ENCODE measurements at regions not wholly inside any gene's neighbourhood (a gene's known extent, or its start where the extent isn't known, plus 50 kb on each side); places are given as distances from the start of the nearest gene placed in this dataset.

- peaks cover 17% of the 10 kb centered on the region for H3F3A ChIP-seq (replicated peaks; ENCODE audit: insufficient read depth)
- peaks cover 0 to 11% of the 10 kb centered on the region in 2 experiments; a peak in 2 of 4 replicates for H3K4me1 ChIP-seq (ENCODE audit: control insufficient read depth in 1 of 2, insufficient read depth in 2 of 2, low read depth in 1 of 2, low read length in 1 of 2)
- H3K4me2 ChIP-seq = peak overlapping the region; percentile 42
- H3K36me3 ChIP-seq (replicated peaks in 1 of 2; ENCODE audit: control insufficient read depth in 1 of 2, insufficient read depth in 2 of 2, low read length in 1 of 2) = no peaks in the 10 kb centered on the region
- H3K79me2 ChIP-seq (ENCODE audit: insufficient read depth) = no peaks in the 10 kb centered on the region
- DNase-seq = no peak
- peak overlapping the region; percentile 45 for H3K9ac ChIP-seq
- ChIA-PET CTCF (no interaction called here), POLR2A (no interaction called here)
- no peak overlapping the region for H3K4me3 ChIP-seq (ENCODE audit: low read depth in 2 of 2, low read length in 1 of 2)
- H3K9me2 ChIP-seq = no peaks in the 10 kb centered on the region
- no peaks in the 10 kb centered on the region for H3K9me3 ChIP-seq
- no peaks in the 10 kb centered on the region for H3K27me3 ChIP-seq (ENCODE audit: insufficient read depth)
- TF ChIP-seq USF1 (IDR thresholded peaks at IDR 0.05; ENCODE audit: borderline replicate concordance, low read depth) (no peak), NFIC (IDR thresholded peaks at IDR 0.05; ENCODE audit: borderline replicate concordance) (no peak), RFX5 (IDR thresholded peaks at IDR 0.05; ENCODE audit: low read length) (no peak), REST (IDR thresholded peaks at IDR 0.05; ENCODE audit: low read depth, low read length) (no peak), PBX3 (IDR thresholded peaks at IDR 0.05) (no peak)
- H4K20me1 ChIP-seq (ENCODE audit: insufficient read depth) = no peaks in the 10 kb centered on the region
- 53% methylated on average over 4 of the region's 4 CpGs for WGBS (ENCODE audit: low lambda C conversion rate)
- peak overlapping the region; percentile 54 to 90; a peak in 3 of 4 replicates for H3K27ac ChIP-seq (ENCODE audit: low read depth in 2 of 2, low read length in 1 of 2)
- peak overlapping the region; percentile 50; the same call in 1 of the 2 replicates for H2AFZ ChIP-seq (ENCODE audit: low read depth)
These were observed 368.7 kb downstream of the MFSD1 start for GRCh38 chr3:159170436-159171003.

DNA sequence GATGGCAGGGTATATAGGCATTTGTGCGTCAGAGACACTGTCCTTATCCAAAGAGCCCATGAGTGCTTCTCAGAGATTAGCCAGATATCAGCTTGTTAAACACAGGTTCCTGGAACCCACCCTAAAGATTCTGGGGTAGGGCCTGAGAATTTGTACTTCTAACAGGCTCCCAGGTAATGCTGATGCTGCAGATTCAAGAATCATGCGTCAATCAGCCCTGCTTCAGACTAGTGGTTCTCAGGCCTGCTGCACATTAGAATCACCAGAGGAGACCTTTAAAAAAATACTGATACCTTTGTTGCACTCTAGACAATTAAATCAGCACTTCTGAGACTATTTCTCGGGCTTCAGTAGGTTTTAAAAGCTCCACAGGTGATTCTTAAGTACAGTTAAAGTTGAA is 369.5 kb downstream of the MFSD1 start:
- DNase-seq = no peak
- Histone ChIP-seq H3K4me1 (ENCODE audit: control insufficient read depth in 1 of 2, insufficient read depth in 2 of 2, low read depth in 1 of 2, low read length in 1 of 2) (peaks cover 0 to 6% of the 10 kb centered on the region in 2 experiments; a peak in 2 of 4 replicates), H3K9me3 (no peaks in the 10 kb centered on the region), H3K79me2 (ENCODE audit: insufficient read depth) (no peaks in the 10 kb centered on the region), H3K36me3 (replicated peaks in 1 of 2; ENCODE audit: control insufficient read depth in 1 of 2, insufficient read depth in 2 of 2, low read length in 1 of 2) (no peaks in the 10 kb centered on the region), H3F3A (replicated peaks; ENCODE audit: insufficient read depth) (peaks cover 17% of the 10 kb centered on the region), H3K4me3 (ENCODE audit: low read depth in 2 of 2, low read length in 1 of 2) (no peak overlapping the region), H4K20me1 (ENCODE audit: insufficient read depth) (no peaks in the 10 kb centered on the region), H2AFZ (ENCODE audit: low read depth) (no peak overlapping the region), H3K9me2 (no peaks in the 10 kb centered on the region), H3K9ac (no peak overlapping the region), H3K27ac (ENCODE audit: low read depth in 2 of 2, low read length in 1 of 2) (peak overlapping the region in 1 of 2 experiments; percentile 90; a peak in 3 of 4 replicates), H3K4me2 (peak overlapping the region; percentile 3; the same call in 1 of the 2 replicates), H3K27me3 (ENCODE audit: insufficient read depth) (no peaks in the 10 kb centered on the region)
- 87% methylated on average over 3 of the region's 3 CpGs for WGBS (ENCODE audit: low lambda C conversion rate)
- TF ChIP-seq RFX5 (IDR thresholded peaks at IDR 0.05; ENCODE audit: low read length) = no peak
- no peak for TF ChIP-seq CHD2 (IDR thresholded peaks at IDR 0.05; ENCODE audit: low read length, partially characterized antibody)
- no peak for TF ChIP-seq ELF1 (IDR thresholded peaks at IDR 0.05)
- TF ChIP-seq RAD21 (IDR thresholded peaks at IDR 0.05; ENCODE audit: low read length) = no peak
- no peak for TF ChIP-seq TEAD4 (IDR thresholded peaks at IDR 0.05; ENCODE audit: borderline replicate concordance, insufficient read depth)
- no peak for TF ChIP-seq ZBTB33 (IDR thresholded peaks at IDR 0.05; ENCODE audit: borderline replicate concordance, low read depth)
- no peak for TF ChIP-seq FOXM1 (IDR thresholded peaks at IDR 0.05; ENCODE audit: low read depth)
- no peak for TF ChIP-seq TCF12 (IDR thresholded peaks at IDR 0.05)
- no peak for TF ChIP-seq MXI1 (IDR thresholded peaks at IDR 0.05; ENCODE audit: low read depth, low read length)
- no peak for TF ChIP-seq SMC3 (IDR thresholded peaks at IDR 0.05; ENCODE audit: low read depth, low read length)
- TF ChIP-seq JUND (IDR thresholded peaks at IDR 0.05) = no peak
- no peak for TF ChIP-seq RXRA (IDR thresholded peaks at IDR 0.05; ENCODE audit: borderline replicate concordance, low read depth)
- ChIA-PET CTCF (no interaction called here), POLR2A (no interaction called here)
